HG03521 (cell line): ENCODE measurements at regions not wholly inside any gene's neighbourhood (a gene's known extent, or its start where the extent isn't known, plus 50 kb on each side); places are given as distances from the start of the nearest gene placed in this dataset.
"Not testable (repeated sequence)": the region's sequence is repeated elsewhere in the genome, so short reads cannot be mapped to it uniquely, and the experiment has no call there.

Experiments
- ATAC-seq: cut with Tn5 transposase; IDR thresholded peaks from one replicate; pipeline ENCODE4 v1.9.1; 2021; ENCODE audit warnings: mild to moderate bottlenecking, moderate library complexity; ENCODE audit not compliant: unreplicated experiment

DNA sequence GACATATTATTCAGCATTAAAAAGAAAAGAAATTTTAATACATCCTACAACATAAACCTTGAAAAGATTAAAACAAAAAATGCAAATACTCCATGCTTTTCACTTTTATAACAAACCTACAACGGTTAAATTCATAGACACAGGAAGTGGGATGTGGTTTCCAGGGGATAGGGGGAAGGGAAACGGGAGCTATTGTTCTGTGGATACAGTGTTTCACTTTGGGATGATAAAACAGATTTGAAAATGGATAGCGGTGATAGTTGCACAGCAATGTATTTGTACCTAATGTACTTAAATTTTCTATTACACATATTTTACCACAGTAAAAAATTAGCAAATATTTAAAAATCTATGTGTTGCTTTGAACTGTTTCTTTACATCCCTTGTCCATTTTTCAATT is 368.0 kb downstream of the CDY2B start:
- not testable (repeated sequence) for ATAC-seq

DNA sequence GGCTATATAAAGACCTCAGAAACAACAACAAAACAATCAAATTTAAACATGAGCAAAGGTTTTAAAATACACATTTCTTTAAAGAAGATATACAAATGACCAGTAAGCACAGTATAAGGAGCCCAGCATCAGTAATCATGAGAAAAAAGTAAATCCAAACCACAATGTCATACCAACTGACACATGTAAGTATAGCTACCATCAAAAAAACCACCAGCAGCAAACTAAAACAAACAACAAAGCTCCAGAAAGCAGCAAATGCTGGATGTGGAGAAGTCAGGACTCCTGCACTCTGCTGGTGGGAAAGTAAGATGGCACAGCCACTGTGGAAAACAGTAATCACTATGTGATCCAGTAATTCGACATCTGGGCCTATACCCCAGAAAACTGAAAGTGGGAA is 368.5 kb downstream of the CDY2B start:
- not testable (repeated sequence) for ATAC-seq

GRCh38 chrY:17505834-17506233 is 374.2 kb downstream of the CDY2B start:
- not testable (repeated sequence) for ATAC-seq

GRCh38 chrY:17484763-17485162 is 395.3 kb downstream of the CDY2B start:
- ATAC-seq = not testable (repeated sequence)

GRCh38 chrY:17484157-17484556 is 395.9 kb downstream of the CDY2B start:
- ATAC-seq = not testable (repeated sequence)

DNA sequence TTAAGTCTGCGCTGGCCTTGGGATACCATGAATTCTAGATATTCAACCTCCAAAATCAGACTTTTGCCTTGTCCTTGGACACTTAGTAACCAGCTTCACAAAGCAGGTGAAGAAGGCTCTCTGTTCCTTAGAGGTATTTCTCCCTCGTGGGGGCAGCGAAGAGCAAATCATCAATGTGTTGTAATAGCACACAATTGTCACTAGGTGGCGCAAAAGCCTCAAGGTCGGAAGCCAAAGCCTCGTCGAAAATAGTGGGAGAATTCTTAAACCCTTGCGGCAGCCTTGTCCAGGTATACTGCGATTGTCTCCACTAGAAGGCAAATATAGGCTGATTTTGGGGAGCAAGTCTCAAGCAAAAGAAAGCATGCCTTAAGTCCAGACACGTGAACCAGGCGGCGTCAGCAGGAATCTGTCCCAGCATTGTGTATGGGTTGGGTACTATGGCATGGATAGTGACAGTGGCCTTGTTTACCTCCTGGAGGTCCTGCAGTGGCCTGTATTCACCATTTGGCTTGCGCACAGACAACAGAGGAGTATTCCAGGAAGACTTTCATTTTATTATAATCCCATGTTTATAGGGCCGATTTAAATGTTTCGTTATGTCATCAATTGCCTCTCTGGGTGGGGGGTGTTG is 398.5 kb downstream of the CDY2B start:
- ATAC-seq = not testable (repeated sequence)

GRCh38 chrY:17472068-17472467 is 408.0 kb downstream of the CDY2B start:
- not testable (repeated sequence) for ATAC-seq

DNA sequence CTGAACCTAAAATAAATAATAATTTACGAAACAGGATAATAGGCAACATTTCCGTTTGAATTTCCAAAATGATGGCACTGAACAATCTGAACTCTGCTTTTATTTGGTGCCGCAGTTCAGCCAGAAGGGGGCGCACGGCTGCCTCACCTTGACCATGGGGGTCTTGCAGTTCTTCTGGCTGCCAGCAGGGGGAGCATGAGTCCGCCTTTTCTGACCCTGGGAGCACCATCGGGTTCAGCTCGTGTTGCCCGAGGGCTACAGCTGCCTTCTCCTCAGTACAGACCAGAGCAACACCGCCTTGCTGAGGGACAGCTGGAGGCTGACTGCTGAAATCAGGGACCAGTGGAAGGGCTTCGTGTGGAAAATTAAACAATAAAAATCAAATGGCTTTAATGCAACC is 420.3 kb downstream of the CDY2B start:
- peak; percentile 87 for ATAC-seq

DNA sequence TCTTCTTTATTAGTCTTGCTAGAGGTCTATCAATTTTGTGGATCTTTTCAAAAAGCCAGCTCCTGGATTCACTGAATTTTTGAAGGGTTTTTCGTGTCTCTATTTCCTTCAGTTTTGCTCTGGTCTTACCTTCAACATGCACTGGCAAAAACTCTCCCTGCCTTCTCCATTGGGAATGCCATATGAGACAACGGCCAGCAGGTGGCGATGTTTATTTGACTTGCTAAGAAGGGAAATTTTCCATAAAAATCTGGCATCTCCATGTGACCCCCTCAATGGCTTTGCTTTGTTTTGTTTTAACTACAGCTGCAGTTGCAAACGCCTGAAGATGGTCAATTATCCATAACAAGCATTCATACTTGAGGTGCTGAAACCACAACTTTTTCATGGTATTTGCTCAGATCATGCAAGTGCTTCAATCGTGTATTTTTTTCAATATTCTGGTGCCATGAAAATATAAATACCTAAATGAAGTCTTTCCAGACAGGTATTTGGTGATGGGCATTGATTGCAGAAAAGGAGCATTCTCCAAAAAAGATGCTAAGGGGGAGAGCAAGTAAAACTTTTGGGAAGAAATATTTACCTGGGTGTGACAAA is 449.4 kb downstream of the CDY2B start:
- no peak for ATAC-seq

DNA sequence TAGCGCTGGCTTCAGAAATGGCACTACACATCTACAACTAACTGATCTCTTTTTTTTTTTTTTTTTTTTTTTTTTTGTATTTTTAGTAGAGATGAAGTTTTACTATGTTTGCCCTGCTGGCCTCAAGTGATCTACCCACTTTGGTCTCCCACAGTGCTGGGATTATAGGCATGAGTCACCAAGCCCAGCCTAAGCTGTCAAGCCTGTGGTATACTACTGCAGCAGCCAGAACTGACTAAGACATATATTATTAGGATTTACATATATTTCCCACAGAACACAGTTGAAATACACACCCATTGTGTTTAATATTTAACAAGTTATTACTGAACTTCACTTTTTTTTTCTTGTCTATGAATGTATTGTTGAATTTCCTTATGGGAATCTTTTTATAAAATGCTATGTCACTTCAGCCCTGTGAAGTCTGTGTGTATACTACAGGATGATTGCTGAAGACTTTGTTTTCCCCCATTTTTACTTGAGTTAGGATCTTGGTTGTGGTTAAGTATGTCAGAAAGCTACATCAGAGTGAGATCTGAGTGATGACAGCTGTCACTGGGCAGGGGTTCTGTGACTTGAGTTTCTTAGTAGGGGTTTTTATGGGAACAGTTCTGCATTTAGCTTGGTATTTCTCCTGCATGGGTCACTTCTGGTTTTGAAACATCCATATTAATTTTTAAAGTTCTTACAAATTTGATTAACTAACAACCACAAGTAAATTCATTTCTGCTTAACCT is 481.5 kb downstream of the CDY2B start:
- ATAC-seq = no peak

DNA sequence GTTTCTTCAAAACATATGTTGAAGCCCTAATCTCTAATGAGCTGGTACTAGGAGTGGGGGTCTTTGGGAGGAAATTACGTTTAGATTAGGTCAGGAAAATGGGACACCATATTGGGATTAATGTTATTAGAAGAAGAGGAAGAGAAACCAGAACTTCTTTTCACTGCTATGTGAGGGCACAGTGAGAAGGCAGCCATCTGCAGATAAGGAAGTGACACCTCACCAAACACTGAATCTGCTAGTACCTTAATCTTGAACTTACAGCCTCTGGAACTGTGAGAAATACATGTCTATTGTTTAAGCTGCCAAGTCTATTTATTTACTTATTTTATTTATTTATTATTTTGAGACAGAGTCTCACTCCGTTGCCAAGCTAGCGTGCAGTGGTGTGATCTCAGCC is 482.4 kb downstream of the CDY2B start:
- no peak for ATAC-seq

- ATAC-seq = no peak
Observed at GRCh38 chrY:17381431-17382070, 498.5 kb downstream of the CDY2B start.

DNA sequence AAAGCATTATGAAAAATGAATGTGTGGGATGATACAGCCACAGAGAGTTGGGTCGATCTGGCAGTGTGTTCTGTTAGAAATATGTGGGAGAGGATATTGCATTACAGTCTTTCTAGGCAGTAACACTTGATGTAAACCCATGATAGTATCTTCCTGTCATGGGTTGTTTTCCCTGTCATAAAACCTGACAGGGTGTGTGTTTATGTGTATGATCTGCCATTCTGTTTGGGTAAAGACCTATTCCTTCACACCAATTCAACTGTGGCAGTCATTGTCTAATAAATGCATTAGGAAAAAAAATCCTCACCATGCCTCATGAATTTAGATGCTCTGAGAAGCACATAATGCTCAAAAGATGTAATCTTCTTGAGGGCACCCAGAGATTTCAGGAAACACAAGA is 501.7 kb downstream of the CDY2B start:
- ATAC-seq = no peak

DNA sequence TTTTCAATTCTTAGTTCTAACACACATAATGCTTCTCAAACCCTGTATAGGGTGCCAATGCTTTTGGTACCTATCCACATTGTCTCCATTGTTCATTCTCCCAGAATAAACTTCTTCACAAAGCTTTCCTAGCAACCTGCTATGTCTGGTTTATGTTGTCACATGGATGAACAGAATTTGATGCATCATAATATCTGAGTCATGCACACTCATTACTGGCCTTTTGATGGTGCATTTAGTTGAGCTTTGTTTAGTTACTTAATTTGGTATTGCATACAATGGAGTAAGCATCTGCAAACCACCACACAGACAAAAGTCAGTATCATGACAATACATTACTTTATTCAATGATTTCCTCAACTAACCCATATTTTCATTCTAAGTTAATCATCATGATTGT is 511.6 kb downstream of the CDY2B start:
- ATAC-seq = no peak

- ATAC-seq = no peak
Observed at GRCh38 chrY:17366400-17366799, 513.6 kb downstream of the CDY2B start.

DNA sequence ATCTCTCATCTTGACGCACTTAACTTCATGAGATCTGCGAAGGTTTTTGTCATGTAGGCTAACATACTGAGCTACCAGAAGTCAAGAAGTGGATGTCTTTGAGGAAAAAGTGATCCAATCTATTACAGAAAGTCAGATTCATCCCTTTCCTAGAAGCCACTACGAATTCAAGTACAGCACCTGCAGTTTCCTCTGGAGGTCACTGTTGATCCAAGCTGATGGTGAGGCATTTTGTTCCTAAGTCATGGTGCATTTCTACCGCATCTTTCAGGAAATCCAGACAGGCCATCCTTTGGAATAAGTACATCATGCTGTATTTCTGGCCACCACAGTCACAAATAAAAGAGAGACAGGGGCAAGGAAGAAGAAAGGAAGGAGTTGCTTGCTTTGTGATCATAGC is 541.0 kb downstream of the CDY2B start:
- ATAC-seq = no peak

- no peak for ATAC-seq
Observed at GRCh38 chrY:17330733-17331132, 549.3 kb downstream of the CDY2B start.

DNA sequence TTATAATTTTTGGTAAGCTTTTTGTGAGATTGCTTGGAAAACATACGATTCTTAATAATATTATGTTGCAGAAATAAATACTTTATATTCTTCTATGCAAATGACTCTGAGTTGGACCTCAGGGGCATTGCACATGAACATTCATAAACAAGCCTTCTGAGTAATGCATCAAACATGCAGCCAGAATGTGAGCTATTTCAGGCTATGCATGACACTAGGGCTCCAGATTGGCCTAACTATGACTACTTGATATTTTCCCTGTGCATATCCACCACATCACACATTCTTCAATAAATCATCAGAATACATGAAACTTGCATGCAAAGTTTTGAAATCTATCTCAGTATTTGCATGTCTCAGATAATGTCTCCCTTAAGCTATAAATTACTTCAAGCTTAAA is 560.1 kb downstream of the CDY2B start:
- ATAC-seq = no peak

- no peak for ATAC-seq
Observed at GRCh38 chrY:17318631-17319030, 561.4 kb downstream of the CDY2B start.

DNA sequence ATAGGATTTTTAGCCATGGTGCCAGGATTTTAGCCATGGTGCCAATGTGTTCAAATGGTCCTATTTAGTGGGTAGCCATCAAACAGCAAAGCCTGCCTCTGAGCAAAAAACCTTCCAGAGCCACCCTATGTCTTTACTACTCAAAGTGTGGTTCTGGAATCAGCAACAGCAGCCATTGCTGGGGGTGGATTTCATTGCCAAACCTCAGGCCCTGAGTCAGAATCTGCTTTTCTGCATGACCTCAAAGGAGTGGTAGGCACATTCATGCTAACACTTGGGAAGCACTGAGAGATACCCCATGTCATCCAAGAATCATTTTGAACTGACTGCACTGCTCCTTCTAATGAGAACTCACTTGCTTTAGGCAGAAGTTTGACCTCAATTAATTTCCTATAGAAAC is 603.0 kb downstream of the CDY2B start:
- no peak for ATAC-seq

DNA sequence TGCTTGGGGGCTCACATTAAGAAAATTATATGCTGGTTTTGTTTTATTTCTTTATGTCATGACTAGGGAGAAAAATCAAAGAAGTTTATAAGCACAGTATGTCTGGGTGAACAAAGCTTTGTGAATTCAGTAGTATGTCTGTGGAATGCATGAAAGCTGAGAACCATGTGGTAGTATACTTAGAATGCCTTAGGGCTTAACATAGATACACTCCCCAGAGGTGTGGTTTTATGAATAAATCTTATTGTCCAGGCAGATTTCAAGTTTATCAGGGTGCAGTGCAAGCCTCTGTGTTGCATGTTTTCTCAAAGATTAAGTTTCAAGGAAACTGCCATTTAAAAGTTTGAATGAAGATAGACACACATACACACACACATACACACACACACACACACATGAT is 620.5 kb downstream of the CDY2B start:
- ATAC-seq = no peak

DNA sequence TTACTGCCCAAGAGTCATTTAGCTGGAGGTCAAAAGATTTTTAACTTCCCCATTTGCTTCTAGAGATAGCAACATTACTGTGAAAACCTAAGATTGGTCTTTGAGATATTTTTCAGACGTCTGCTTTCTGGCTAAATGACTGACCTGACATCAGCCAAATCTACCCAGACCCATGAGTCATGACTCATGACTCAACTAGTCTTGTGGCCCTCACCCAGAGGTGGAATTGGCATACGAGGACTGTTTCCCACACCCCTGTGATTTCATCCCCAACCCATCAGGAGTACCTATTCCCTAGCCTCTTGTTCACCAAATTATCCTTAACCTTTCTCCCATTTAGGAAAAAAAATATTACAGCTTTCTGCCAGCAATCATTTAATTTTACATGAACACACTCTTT is 641.6 kb downstream of the CDY2B start:
- ATAC-seq = no peak
